ENCODE measurements at regions not wholly inside any gene's neighbourhood (a gene's known extent, or its start where the extent isn't known, plus 50 kb on each side); places are given as distances from the start of the nearest gene placed in this dataset.

- H3K4me3 ChIP-seq (ENCODE audit: low read depth, low read length), result no peak overlapping the region
- no peak for TF ChIP-seq CTCF (IDR thresholded peaks at IDR 0.05; ENCODE audit: low read depth, low read length, missing control alignments)
- in situ Hi-C loops (cut with HindIII; ENCODE audit: low sequenced_read_pairs), result no loop called here
- no peak for DNase-seq (ENCODE audit: low read depth)
These were observed 630.4 kb downstream of the EPHA4 start for GRCh38 chr2:220941683-220942082.

- in situ Hi-C loops (cut with HindIII; ENCODE audit: low sequenced_read_pairs), result no loop called here
- no peak for TF ChIP-seq CTCF (IDR thresholded peaks at IDR 0.05; ENCODE audit: low read depth, low read length, missing control alignments)
- no peak overlapping the region for H3K4me3 ChIP-seq (ENCODE audit: low read depth, low read length)
- DNase-seq (ENCODE audit: low read depth), result no peak
These were observed 625.6 kb downstream of the EPHA4 start for GRCh38 chr2:220946552-220946951.

GRCh38 chr2:220948579-220948978 lies 623.5 kb downstream of the EPHA4 start:
- in situ Hi-C loops (cut with HindIII; ENCODE audit: low sequenced_read_pairs), result no loop called here
- H3K4me3 ChIP-seq (ENCODE audit: low read depth, low read length), result no peak overlapping the region
- DNase-seq (ENCODE audit: low read depth), result no peak
- no peak for TF ChIP-seq CTCF (IDR thresholded peaks at IDR 0.05; ENCODE audit: low read depth, low read length, missing control alignments)

- in situ Hi-C loops (cut with HindIII; ENCODE audit: low sequenced_read_pairs), result no loop called here
- no peak for DNase-seq (ENCODE audit: low read depth)
- no peak for TF ChIP-seq CTCF (IDR thresholded peaks at IDR 0.05; ENCODE audit: low read depth, low read length, missing control alignments)
- H3K4me3 ChIP-seq (ENCODE audit: low read depth, low read length), result no peak overlapping the region
These were observed 622.6 kb downstream of the EPHA4 start for GRCh38 chr2:220949466-220949865.

- in situ Hi-C loops (cut with HindIII; ENCODE audit: low sequenced_read_pairs), result no loop called here
These were observed 616.3 kb downstream of the EPHA4 start for GRCh38 chr2:220955776-220956175.

GRCh38 chr2:220956429-220956828 lies 615.7 kb downstream of the EPHA4 start:
- in situ Hi-C loops (cut with HindIII; ENCODE audit: low sequenced_read_pairs), result no loop called here
- TF ChIP-seq CTCF (IDR thresholded peaks at IDR 0.05; ENCODE audit: low read depth, low read length, missing control alignments), result no peak
- DNase-seq (ENCODE audit: low read depth), result no peak
- H3K4me3 ChIP-seq (ENCODE audit: low read depth, low read length), result no peak overlapping the region

More at GRCh38 chr2:220955776-220956175, 616.3 kb downstream of the EPHA4 start:
- no peak for TF ChIP-seq CTCF (IDR thresholded peaks at IDR 0.05; ENCODE audit: low read depth, low read length, missing control alignments)
- no peak overlapping the region for H3K4me3 ChIP-seq (ENCODE audit: low read depth, low read length)
- DNase-seq (ENCODE audit: low read depth), result no peak

GRCh38 chr2:220959391-220959802 lies 612.7 kb downstream of the EPHA4 start:
- TF ChIP-seq CTCF (IDR thresholded peaks at IDR 0.05; ENCODE audit: low read depth, low read length, missing control alignments), result no peak
- in situ Hi-C loops (cut with HindIII; ENCODE audit: low sequenced_read_pairs), result no loop called here
- H3K4me3 ChIP-seq (ENCODE audit: low read depth, low read length), result no peak overlapping the region
- DNase-seq (ENCODE audit: low read depth), result no peak

Measured in astrocyte of the cerebellum (primary cell).